ENCODE measurements at regions not wholly inside any gene's neighbourhood (a gene's known extent, or its start where the extent isn't known, plus 50 kb on each side); places are given as distances from the start of the nearest gene placed in this dataset.

GRCh38 chr7:131956864-131957263, 400.4 kb upstream of the PODXL start:
- no peak for TF ChIP-seq REST (IDR thresholded peaks at IDR 0.05; ENCODE audit: insufficient replicate concordance, low read depth)
- no peak for TF ChIP-seq CTCF (IDR thresholded peaks at IDR 0.05; ENCODE audit: insufficient read depth, low read length)
- TF ChIP-seq GABPA (IDR thresholded peaks at IDR 0.05; ENCODE audit: low read depth), result no peak
- TF ChIP-seq SPI1 (IDR thresholded peaks at IDR 0.05; ENCODE audit: borderline replicate concordance, low read depth), result no peak
- TF ChIP-seq POLR2AphosphoS5 (IDR thresholded peaks at IDR 0.05; ENCODE audit: low read depth), result no peak
- no peak overlapping the region for H3K27ac ChIP-seq (replicated peaks)
- peaks cover 2% of the 10 kb centered on the region for H3K27me3 ChIP-seq (ENCODE audit: insufficient read depth, poor library complexity, severe bottlenecking)
- no peak overlapping the region for H3K4me3 ChIP-seq (replicated peaks; ENCODE audit: insufficient read depth, low read length)
- DNase-seq (ENCODE audit: low read depth in 1 of 2, low spot score in 1 of 2), result no peak

GRCh38 chr7:131955679-131956078, 399.3 kb upstream of the PODXL start:
- Histone ChIP-seq H3K27me3 (ENCODE audit: insufficient read depth, poor library complexity, severe bottlenecking) (peaks cover 2% of the 10 kb centered on the region), H3K27ac (replicated peaks) (no peak overlapping the region), H3K4me3 (replicated peaks; ENCODE audit: insufficient read depth, low read length) (no peak overlapping the region)
- TF ChIP-seq SPI1 (IDR thresholded peaks at IDR 0.05; ENCODE audit: borderline replicate concordance, low read depth) (no peak), POLR2AphosphoS5 (IDR thresholded peaks at IDR 0.05; ENCODE audit: low read depth) (no peak), CTCF (IDR thresholded peaks at IDR 0.05; ENCODE audit: insufficient read depth, low read length) (no peak)
- DNase-seq (ENCODE audit: low read depth in 1 of 2, low spot score in 1 of 2), result no peak

- Histone ChIP-seq H3K27me3 (ENCODE audit: insufficient read depth, poor library complexity, severe bottlenecking) (no peaks in the 10 kb centered on the region), H3K27ac (replicated peaks) (no peak overlapping the region), H3K4me3 (replicated peaks; ENCODE audit: insufficient read depth, low read length) (no peak overlapping the region)
- TF ChIP-seq GABPA (IDR thresholded peaks at IDR 0.05; ENCODE audit: low read depth), result no peak
- no peak for TF ChIP-seq CTCF (IDR thresholded peaks at IDR 0.05; ENCODE audit: insufficient read depth, low read length)
- TF ChIP-seq POLR2AphosphoS5 (IDR thresholded peaks at IDR 0.05; ENCODE audit: low read depth), result no peak
- no peak for TF ChIP-seq SPI1 (IDR thresholded peaks at IDR 0.05; ENCODE audit: borderline replicate concordance, low read depth)
- no peak for DNase-seq (ENCODE audit: low read depth in 1 of 2, low spot score in 1 of 2)
These were observed 396.8 kb upstream of the PODXL start for GRCh38 chr7:131953184-131953583.

DNA sequence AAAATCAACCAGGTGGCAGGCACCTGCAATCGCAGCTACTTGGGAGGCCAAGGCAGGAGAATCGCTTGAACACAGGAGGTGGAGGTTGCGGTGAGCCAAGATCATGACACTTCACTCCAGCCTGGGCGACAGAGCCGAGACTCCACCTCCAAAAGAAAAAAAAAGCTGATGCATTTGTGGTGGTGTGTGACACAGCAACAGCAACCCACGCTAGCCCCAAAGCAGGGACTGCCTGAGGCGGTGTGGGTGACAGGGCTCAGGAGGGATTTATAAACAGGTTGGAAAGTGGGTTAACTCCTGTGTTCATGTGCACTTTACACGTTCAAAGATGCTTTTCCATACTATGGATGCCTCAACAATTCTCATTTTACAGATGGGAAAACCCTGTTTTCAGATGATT, 395.9 kb upstream of the PODXL start:
- TF ChIP-seq REST (IDR thresholded peaks at IDR 0.05; ENCODE audit: insufficient replicate concordance, low read depth), result no peak
- TF ChIP-seq SPI1 (IDR thresholded peaks at IDR 0.05; ENCODE audit: borderline replicate concordance, low read depth), result no peak
- no peak for TF ChIP-seq GABPA (IDR thresholded peaks at IDR 0.05; ENCODE audit: low read depth)
- no peak for TF ChIP-seq CTCF (IDR thresholded peaks at IDR 0.05; ENCODE audit: insufficient read depth, low read length)
- TF ChIP-seq POLR2AphosphoS5 (IDR thresholded peaks at IDR 0.05; ENCODE audit: low read depth), result no peak
- Histone ChIP-seq H3K27me3 (ENCODE audit: insufficient read depth, poor library complexity, severe bottlenecking) (no peaks in the 10 kb centered on the region), H3K27ac (replicated peaks) (no peak overlapping the region), H3K4me3 (replicated peaks; ENCODE audit: insufficient read depth, low read length) (no peak overlapping the region)
- DNase-seq (ENCODE audit: low read depth in 1 of 2, low spot score in 1 of 2), result no peak
